GM06990 (cell line): ENCODE measurements at regions not wholly inside any gene's neighbourhood (a gene's known extent, or its start where the extent isn't known, plus 50 kb on each side); places are given as distances from the start of the nearest gene placed in this dataset.
"Not testable (repeated sequence)": the region's sequence is repeated elsewhere in the genome, so short reads cannot be mapped to it uniquely, and the experiment has no call there.

Experiments used
- DNase-seq: peaks from one replicate; pipeline ENCODE4 v3.0.0-alpha.2; 2011; ENCODE audit not compliant: insufficient read length; ENCODE audit errors: extremely low read depth
- H3K27me3 ChIP-seq: replicated peaks from 2 replicates; pipeline ENCODE4 v1.6.0; 2011; ENCODE audit warnings: low read length; ENCODE audit not compliant: control insufficient read depth, insufficient read depth
- H3K36me3 ChIP-seq: 2 replicates; pipeline ENCODE4 v1.5.1; 2011; ENCODE audit warnings: low read length; ENCODE audit not compliant: control insufficient read depth, insufficient read depth
- H3K4me3 ChIP-seq: replicated peaks from 2 replicates; pipeline ENCODE4 v1.5.1; 2011; ENCODE audit warnings: low read depth, mild to moderate bottlenecking, control low read depth, low read length
- CTCF ChIP-seq: IDR thresholded peaks from 2 replicates; pipeline ENCODE4 v1.5.1; 2011; ENCODE audit warnings: low read length, control low read depth, mild to moderate bottlenecking, inconsistent platforms; ENCODE audit not compliant: insufficient read depth, poor library complexity, severe bottlenecking

DNA sequence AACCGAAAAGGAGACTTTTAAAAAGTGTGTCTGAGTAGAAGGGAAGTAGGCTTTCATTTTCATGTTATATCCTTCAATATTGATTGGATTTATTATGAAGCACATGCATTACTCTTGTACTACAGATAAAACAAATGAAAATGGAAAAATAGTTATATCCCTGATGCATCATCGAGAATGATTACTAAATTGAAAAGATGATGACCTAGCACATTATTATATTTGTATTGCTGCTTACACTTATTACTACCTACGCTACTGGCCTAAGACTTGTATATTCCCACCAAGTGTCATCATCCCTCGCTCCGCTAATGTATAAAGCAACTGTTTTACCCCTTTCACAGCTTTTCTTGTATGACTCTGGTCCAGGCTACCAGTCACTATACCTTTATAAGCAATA is 922.4 kb downstream of the DIPK2A start:
- Histone ChIP-seq H3K4me3 (no peak overlapping the region), H3K36me3 (no peaks in the 10 kb centered on the region), H3K27me3 (no peaks in the 10 kb centered on the region)
- DNase-seq, result no peak
- TF ChIP-seq CTCF, result no peak

DNA sequence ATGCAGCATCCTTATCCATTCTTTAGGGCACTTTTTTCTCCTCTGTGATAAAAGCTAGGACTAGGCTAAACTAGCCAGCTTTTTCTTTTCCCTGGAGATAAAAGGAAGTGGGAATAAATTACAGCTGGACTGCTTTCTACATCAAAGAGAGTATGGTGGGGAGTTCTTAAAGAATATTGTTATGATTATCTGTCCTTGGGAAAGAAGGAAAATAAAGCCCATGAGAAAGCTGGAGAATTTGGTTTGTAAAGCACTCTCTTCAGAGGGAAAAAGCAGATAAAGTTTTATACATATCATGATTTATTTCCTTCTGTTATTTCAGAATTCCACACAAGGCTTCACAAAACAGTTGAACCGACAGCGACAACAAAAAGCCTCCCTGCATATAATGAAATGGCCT is 923.0 kb downstream of the DIPK2A start:
- H3K27me3 ChIP-seq, result no peaks in the 10 kb centered on the region
- no peak overlapping the region for H3K4me3 ChIP-seq
- H3K36me3 ChIP-seq, result no peaks in the 10 kb centered on the region
- no peak for DNase-seq
- no peak for TF ChIP-seq CTCF

DNA sequence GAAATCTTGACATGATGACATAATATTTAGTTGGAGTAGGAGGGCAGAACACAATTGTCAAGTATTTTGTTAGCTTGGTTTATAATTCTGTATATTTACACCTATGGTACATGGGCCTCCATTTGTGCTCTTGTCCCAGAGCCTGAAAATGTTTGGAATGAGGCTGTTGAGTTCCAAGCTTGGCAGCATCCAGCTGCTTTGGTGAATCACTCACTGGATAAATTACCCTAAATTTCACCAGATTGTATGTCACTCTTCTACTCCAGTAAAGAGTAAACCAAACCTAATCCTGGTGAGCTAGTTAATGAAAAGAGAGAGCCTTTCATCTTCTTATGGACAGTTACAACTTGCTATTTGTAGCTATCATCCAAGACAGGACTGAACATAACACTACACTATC is 928.7 kb downstream of the DIPK2A start:
- Histone ChIP-seq H3K36me3 (no peaks in the 10 kb centered on the region), H3K4me3 (no peak overlapping the region), H3K27me3 (no peaks in the 10 kb centered on the region)
- no peak for TF ChIP-seq CTCF
- no peak for DNase-seq

- not testable (repeated sequence) for DNase-seq, H3K36me3 ChIP-seq, H3K4me3 ChIP-seq, H3K27me3 ChIP-seq
Measured at GRCh38 chr3:144907581-144907980, 936.0 kb downstream of the DIPK2A start.

GRCh38 chr3:144912968-144913367 is 941.3 kb downstream of the DIPK2A start:
- no peaks in the 10 kb centered on the region for H3K27me3 ChIP-seq
- no peak overlapping the region for H3K4me3 ChIP-seq
- no peaks in the 10 kb centered on the region for H3K36me3 ChIP-seq
- TF ChIP-seq CTCF, result no peak
- DNase-seq, result no peak

GRCh38 chr3:144915202-144915601 is 943.6 kb downstream of the DIPK2A start:
- Histone ChIP-seq H3K4me3 (no peak overlapping the region), H3K36me3 (no peaks in the 10 kb centered on the region), H3K27me3 (no peaks in the 10 kb centered on the region)
- no peak for TF ChIP-seq CTCF
- DNase-seq, result no peak
